ENCODE measurements at regions not wholly inside any gene's neighbourhood (a gene's known extent, or its start where the extent isn't known, plus 50 kb on each side); places are given as distances from the start of the nearest gene placed in this dataset.

GRCh38 chr16:79814124-79814523 is 213.6 kb upstream of the MAF start:
- Histone ChIP-seq H3K9ac (ENCODE audit: extremely low read depth, low read length, poor library complexity, severe bottlenecking) (no peak overlapping the region), H3K4me1 (ENCODE audit: control insufficient read depth, insufficient read depth, low read length) (no peaks in the 10 kb centered on the region), H3K27me3 (ENCODE audit: control insufficient read depth, insufficient read depth, low read length, poor library complexity, severe bottlenecking) (peaks cover 5% of the 10 kb centered on the region), H3K4me3 (ENCODE audit: low read length) (no peak overlapping the region), H3K27ac (ENCODE audit: low read depth, low read length) (no peak overlapping the region), H3K36me3 (ENCODE audit: control insufficient read depth, insufficient read depth, low read length) (no peaks in the 10 kb centered on the region), H3K9me3 (ENCODE audit: control insufficient read depth, low read length) (peaks cover under 1% of the 10 kb centered on the region)
- no peaks in the 10 kb centered on the region for H3K4me1 Mint-ChIP-seq
- no peak overlapping the region for H3K4me3 Mint-ChIP-seq
- DNase-seq = no peak
- H3K36me3 Mint-ChIP-seq (ENCODE audit: low read depth) = no peaks in the 10 kb centered on the region
- peaks cover 11% of the 10 kb centered on the region for H3K27me3 Mint-ChIP-seq (ENCODE audit: insufficient read depth)
- 98 to 100% methylated on average over 2 of the region's 2 CpGs for WGBS, 2 experiments (ENCODE audit: insufficient coverage in 1 of 2, insufficient read length in 1 of 2)
- H3K9me3 Mint-ChIP-seq = peaks cover under 1% of the 10 kb centered on the region
- TF ChIP-seq, protein P1, sequence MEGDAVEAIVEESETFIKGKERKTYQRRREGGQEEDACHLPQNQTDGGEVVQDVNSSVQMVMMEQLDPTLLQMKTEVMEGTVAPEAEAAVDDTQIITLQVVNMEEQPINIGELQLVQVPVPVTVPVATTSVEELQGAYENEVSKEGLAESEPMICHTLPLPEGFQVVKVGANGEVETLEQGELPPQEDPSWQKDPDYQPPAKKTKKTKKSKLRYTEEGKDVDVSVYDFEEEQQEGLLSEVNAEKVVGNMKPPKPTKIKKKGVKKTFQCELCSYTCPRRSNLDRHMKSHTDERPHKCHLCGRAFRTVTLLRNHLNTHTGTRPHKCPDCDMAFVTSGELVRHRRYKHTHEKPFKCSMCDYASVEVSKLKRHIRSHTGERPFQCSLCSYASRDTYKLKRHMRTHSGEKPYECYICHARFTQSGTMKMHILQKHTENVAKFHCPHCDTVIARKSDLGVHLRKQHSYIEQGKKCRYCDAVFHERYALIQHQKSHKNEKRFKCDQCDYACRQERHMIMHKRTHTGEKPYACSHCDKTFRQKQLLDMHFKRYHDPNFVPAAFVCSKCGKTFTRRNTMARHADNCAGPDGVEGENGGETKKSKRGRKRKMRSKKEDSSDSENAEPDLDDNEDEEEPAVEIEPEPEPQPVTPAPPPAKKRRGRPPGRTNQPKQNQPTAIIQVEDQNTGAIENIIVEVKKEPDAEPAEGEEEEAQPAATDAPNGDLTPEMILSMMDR (conservative IDR thresholded peaks at IDR 0.05) = no peak
- H3K27ac Mint-ChIP-seq = no peak overlapping the region

GRCh38 chr16:79811541-79811940 is 211.0 kb upstream of the MAF start:
- Histone ChIP-seq H3K27ac (ENCODE audit: low read depth, low read length) (no peak overlapping the region), H3K4me1 (ENCODE audit: control insufficient read depth, insufficient read depth, low read length) (no peaks in the 10 kb centered on the region), H3K36me3 (ENCODE audit: control insufficient read depth, insufficient read depth, low read length) (no peaks in the 10 kb centered on the region), H3K9me3 (ENCODE audit: control insufficient read depth, low read length) (peaks cover 12% of the 10 kb centered on the region), H3K4me3 (ENCODE audit: low read length) (no peak overlapping the region), H3K27me3 (ENCODE audit: control insufficient read depth, insufficient read depth, low read length, poor library complexity, severe bottlenecking) (no peaks in the 10 kb centered on the region), H3K9ac (ENCODE audit: extremely low read depth, low read length, poor library complexity, severe bottlenecking) (no peak overlapping the region)
- no peak overlapping the region for H3K27ac Mint-ChIP-seq
- H3K36me3 Mint-ChIP-seq (ENCODE audit: low read depth) = no peaks in the 10 kb centered on the region
- no peaks in the 10 kb centered on the region for H3K4me1 Mint-ChIP-seq
- WGBS, 2 experiments (ENCODE audit: insufficient coverage in 1 of 2, insufficient read length in 1 of 2) = 89 to 94% methylated on average over 2 of the region's 2 CpGs
- TF ChIP-seq, protein P1 (conservative IDR thresholded peaks at IDR 0.05) = no peak
- DNase-seq = no peak
- H3K4me3 Mint-ChIP-seq = no peak overlapping the region
- H3K27me3 Mint-ChIP-seq (ENCODE audit: insufficient read depth) = peaks cover 6% of the 10 kb centered on the region
- H3K9me3 Mint-ChIP-seq = peaks cover 7% of the 10 kb centered on the region

GRCh38 chr16:79810449-79811189 is 210.1 kb upstream of the MAF start:
- Histone ChIP-seq H3K27me3 (ENCODE audit: control insufficient read depth, insufficient read depth, low read length, poor library complexity, severe bottlenecking) (no peaks in the 10 kb centered on the region), H3K4me1 (ENCODE audit: control insufficient read depth, insufficient read depth, low read length) (no peaks in the 10 kb centered on the region), H3K4me3 (ENCODE audit: low read length) (no peak overlapping the region), H3K27ac (ENCODE audit: low read depth, low read length) (no peak overlapping the region), H3K9ac (ENCODE audit: extremely low read depth, low read length, poor library complexity, severe bottlenecking) (no peak overlapping the region), H3K36me3 (ENCODE audit: control insufficient read depth, insufficient read depth, low read length) (no peaks in the 10 kb centered on the region), H3K9me3 (ENCODE audit: control insufficient read depth, low read length) (peaks cover 12% of the 10 kb centered on the region)
- Mint-ChIP-seq H3K4me1 (peaks cover 7% of the 10 kb centered on the region), H3K27me3 (ENCODE audit: insufficient read depth) (peaks cover 4% of the 10 kb centered on the region), H3K9me3 (peaks cover 7% of the 10 kb centered on the region), H3K27ac (no peak overlapping the region), H3K4me3 (no peak overlapping the region), H3K36me3 (ENCODE audit: low read depth) (no peaks in the 10 kb centered on the region)
- WGBS, 2 experiments (ENCODE audit: insufficient coverage in 1 of 2, insufficient read length in 1 of 2) = 88% methylated on average over 6 of the region's 6 CpGs; no CpG with 5 or more reads in 1 of the 2 experiments
- TF ChIP-seq, protein P1 (conservative IDR thresholded peaks at IDR 0.05) = no peak
- no peak for DNase-seq
